Loucy (cell line): ENCODE measurements at regions not wholly inside any gene's neighbourhood (a gene's known extent, or its start where the extent isn't known, plus 50 kb on each side); places are given as distances from the start of the nearest gene placed in this dataset.

ENCODE experiments used
- H2AFZ ChIP-seq: fragments of 200-600 bp; sonication (generic); 2 replicates; pipeline ENCODE4 v1.6.0; 2016; ENCODE audit warnings: antibody characterized with exemption, mild to moderate bottlenecking, low read length, moderate library complexity
- H3F3A ChIP-seq: fragments of 200-600 bp; 2 replicates; pipeline ENCODE4 v1.6.0; 2016; ENCODE audit warnings: antibody characterized with exemption, low read depth, mild to moderate bottlenecking
- H3K27me3 ChIP-seq: fragments of 200-600 bp; sonication (generic); 2 replicates; pipeline ENCODE4 v1.6.1; 2014; ENCODE audit warnings: low read length, mild to moderate bottlenecking; ENCODE audit not compliant: insufficient read depth, poor library complexity, severe bottlenecking
- H3K36me3 ChIP-seq: fragments of 200-600 bp; sonication (generic); 2 replicates; pipeline ENCODE4 v1.6.1; 2016; ENCODE audit warnings: low read length; ENCODE audit not compliant: insufficient read depth
- H3K4me1 ChIP-seq: fragments of 200-600 bp; sonication (generic); 2 replicates; pipeline ENCODE4 v1.5.1; 2014; ENCODE audit warnings: low read length, mild to moderate bottlenecking; ENCODE audit not compliant: insufficient read depth, poor library complexity, severe bottlenecking
- H3K4me2 ChIP-seq: fragments of 200-600 bp; sonication (generic); 2 replicates; pipeline ENCODE4 v1.6.0; 2014; ENCODE audit warnings: antibody characterized with exemption, low read length, low read depth, mild to moderate bottlenecking; ENCODE audit not compliant: poor library complexity, severe bottlenecking
- H3K4me3 ChIP-seq: fragments of 200-600 bp; sonication (generic); 2 replicates; pipeline ENCODE4 v1.5.1; 2014; ENCODE audit warnings: low read length, mild to moderate bottlenecking, mixed read lengths; ENCODE audit not compliant: poor library complexity, severe bottlenecking
- H3K79me2 ChIP-seq: fragments of 200-600 bp; sonication (generic); 2 replicates; pipeline ENCODE4 v1.6.1; 2014; ENCODE audit warnings: low read length; ENCODE audit not compliant: insufficient read depth
- H3K9ac ChIP-seq: fragments of 200-600 bp; sonication (generic); 2 replicates; pipeline ENCODE4 v1.6.0; 2014; ENCODE audit warnings: mild to moderate bottlenecking, low read depth, low read length, moderate library complexity; ENCODE audit not compliant: poor library complexity, severe bottlenecking
- H3K9me2 ChIP-seq: fragments of 200-600 bp; sonication (generic); replicated peaks from 2 replicates; pipeline ENCODE4 v1.6.1; 2016; ENCODE audit warnings: low read depth, low read length, mixed read lengths
- H3K9me3 ChIP-seq: fragments of 200-600 bp; sonication (generic); 2 replicates; pipeline ENCODE4 v1.6.1; 2014; ENCODE audit warnings: mild to moderate bottlenecking, antibody characterized with exemption, low read length, low read depth; ENCODE audit not compliant: insufficient read depth
- H4K20me1 ChIP-seq: fragments of 200-600 bp; sonication (generic); 2 replicates; pipeline ENCODE4 v1.6.0; 2014; ENCODE audit warnings: antibody characterized with exemption, low read length, mild to moderate bottlenecking; ENCODE audit not compliant: insufficient read depth, poor library complexity, severe bottlenecking
- CTCF ChIP-seq: fragments of 200-600 bp; sonication (generic); conservative IDR thresholded peaks from 2 replicates; pipeline ENCODE4 v1.5.1; 2014; ENCODE audit warnings: mild to moderate bottlenecking, antibody characterized with exemption, low read length
- EZH2phosphoT487 ChIP-seq: fragments of 200-600 bp; IDR thresholded peaks from 2 replicates; pipeline ENCODE4 v1.6.1; 2018; ENCODE audit warnings: antibody characterized with exemption, mild to moderate bottlenecking, moderate library complexity, borderline replicate concordance

- H3K27me3 ChIP-seq = no peaks in the 10 kb centered on the region
- H3K9ac ChIP-seq = no peak overlapping the region
- H3F3A ChIP-seq = no peaks in the 10 kb centered on the region
- H3K9me3 ChIP-seq = no peaks in the 10 kb centered on the region
- H3K4me2 ChIP-seq = no peak overlapping the region
- no peaks in the 10 kb centered on the region for H3K36me3 ChIP-seq
- no peak overlapping the region for H3K4me3 ChIP-seq
- H2AFZ ChIP-seq = no peak overlapping the region
- no peaks in the 10 kb centered on the region for H3K4me1 ChIP-seq
- H4K20me1 ChIP-seq = no peaks in the 10 kb centered on the region
- TF ChIP-seq CTCF (no peak), EZH2phosphoT487 (no peak)
- no peaks in the 10 kb centered on the region for H3K79me2 ChIP-seq
- H3K9me2 ChIP-seq = no peaks in the 10 kb centered on the region
These were observed 437.9 kb downstream of the NR2F2 start for GRCh38 chr15:96768435-96768789.

- TF ChIP-seq CTCF (no peak), EZH2phosphoT487 (no peak)
- Histone ChIP-seq H3K9ac (no peak overlapping the region), H3K4me2 (no peak overlapping the region), H3K27me3 (no peaks in the 10 kb centered on the region), H3F3A (no peaks in the 10 kb centered on the region), H3K79me2 (no peaks in the 10 kb centered on the region), H3K4me3 (no peak overlapping the region), H3K9me3 (no peaks in the 10 kb centered on the region), H2AFZ (no peak overlapping the region), H3K9me2 (no peaks in the 10 kb centered on the region), H3K4me1 (no peaks in the 10 kb centered on the region), H4K20me1 (no peaks in the 10 kb centered on the region), H3K36me3 (no peaks in the 10 kb centered on the region)
These were observed 440.5 kb downstream of the NR2F2 start for GRCh38 chr15:96771035-96771434.

- H3K9me2 ChIP-seq = no peaks in the 10 kb centered on the region
- no peak overlapping the region for H3K9ac ChIP-seq
- no peaks in the 10 kb centered on the region for H3K36me3 ChIP-seq
- H3K4me1 ChIP-seq = no peaks in the 10 kb centered on the region
- H3K27me3 ChIP-seq = no peaks in the 10 kb centered on the region
- H3F3A ChIP-seq = no peaks in the 10 kb centered on the region
- no peak overlapping the region for H2AFZ ChIP-seq
- no peak for TF ChIP-seq CTCF
- no peak for TF ChIP-seq EZH2phosphoT487
- H3K79me2 ChIP-seq = no peaks in the 10 kb centered on the region
- H3K4me2 ChIP-seq = no peak overlapping the region
- no peaks in the 10 kb centered on the region for H4K20me1 ChIP-seq
- no peaks in the 10 kb centered on the region for H3K9me3 ChIP-seq
- H3K4me3 ChIP-seq = no peak overlapping the region
These were observed 443.7 kb downstream of the NR2F2 start for GRCh38 chr15:96774216-96774615.
